ENCODE measurements at regions not wholly inside any gene's neighbourhood (a gene's known extent, or its start where the extent isn't known, plus 50 kb on each side); places are given as distances from the start of the nearest gene placed in this dataset.

- in situ Hi-C loops (cut with MboI; ENCODE audit: low pct_ligation_motif_present in 1 of 4, low pct_unique_long_range_greater_than_20kb in 1 of 4, low sequenced_read_pairs in 3 of 4) (no loop called here), intact Hi-C loops (cut with DNase I; ENCODE audit: low total_unique reads) (no loop called here)
- Histone ChIP-seq H3K4me3 (no peak overlapping the region), H3K4me1 (peaks cover 0 to 10% (median 5%) of the 10 kb centered on the region in 4 donors), H3K9me3 (no peaks in the 10 kb centered on the region), H3K27me3 (peaks cover 50% of the 10 kb centered on the region), H3K36me3 (no peaks in the 10 kb centered on the region), H3K27ac (no peak overlapping the region)
- TF ChIP-seq POLR2A (IDR thresholded peaks at IDR 0.05) (no peak), POLR2AphosphoS5 (IDR thresholded peaks at IDR 0.05) (no peak), CTCF (IDR thresholded peaks at IDR 0.05) (no peak), EP300 (IDR thresholded peaks at IDR 0.05; ENCODE audit: low read depth) (no peak)
- 68 to 80% methylated on average over 3 to 14 of the region's 14 CpGs for WGBS, 2 donors (ENCODE audit: low coverage in 1 of 2)
- no peak for DNase-seq
Measured at GRCh38 chr2:888906-889566, 61.6 kb upstream of the SNTG2 start.

GRCh38 chr2:888211-888801 lies 62.3 kb upstream of the SNTG2 start:
- H3K4me3 ChIP-seq = no peak overlapping the region
- peaks cover 0 to 12% (median 10%) of the 10 kb centered on the region in 4 donors for H3K4me1 ChIP-seq
- no peaks in the 10 kb centered on the region for H3K9me3 ChIP-seq
- H3K27me3 ChIP-seq = peaks cover 57% of the 10 kb centered on the region
- no peak overlapping the region for H3K27ac ChIP-seq
- in situ Hi-C loops (cut with MboI; ENCODE audit: low pct_ligation_motif_present in 1 of 4, low pct_unique_long_range_greater_than_20kb in 1 of 4, low sequenced_read_pairs in 3 of 4) = no loop called here
- no peaks in the 10 kb centered on the region for H3K36me3 ChIP-seq
- intact Hi-C loops (cut with DNase I; ENCODE audit: low total_unique reads) = no loop called here
- no peak for DNase-seq
- 50 to 77% methylated on average over 2 to 13 of the region's 13 CpGs for WGBS, 2 donors (ENCODE audit: low coverage in 1 of 2)
- TF ChIP-seq POLR2A (IDR thresholded peaks at IDR 0.05) (no peak), CTCF (IDR thresholded peaks at IDR 0.05) (no peak), POLR2AphosphoS5 (IDR thresholded peaks at IDR 0.05) (no peak), EP300 (IDR thresholded peaks at IDR 0.05; ENCODE audit: low read depth) (no peak)

GRCh38 chr2:887639-888038 lies 63.0 kb upstream of the SNTG2 start:
- H3K27ac ChIP-seq = no peak overlapping the region
- H3K4me1 ChIP-seq = peaks cover 0 to 12% (median 10%) of the 10 kb centered on the region in 4 donors
- intact Hi-C loops (cut with DNase I; ENCODE audit: low total_unique reads) (no loop called here), in situ Hi-C loops (cut with MboI; ENCODE audit: low pct_ligation_motif_present in 1 of 4, low pct_unique_long_range_greater_than_20kb in 1 of 4, low sequenced_read_pairs in 3 of 4) (no loop called here)
- H3K36me3 ChIP-seq = no peaks in the 10 kb centered on the region
- TF ChIP-seq CTCF (IDR thresholded peaks at IDR 0.05) = no peak
- no peak for TF ChIP-seq EP300 (IDR thresholded peaks at IDR 0.05; ENCODE audit: low read depth)
- no peak for TF ChIP-seq POLR2AphosphoS5 (IDR thresholded peaks at IDR 0.05)
- TF ChIP-seq POLR2A (IDR thresholded peaks at IDR 0.05) = no peak
- no peak overlapping the region for H3K4me3 ChIP-seq
- H3K27me3 ChIP-seq = peaks cover 59% of the 10 kb centered on the region
- DNase-seq = no peak
- 65% methylated on average over 6 of the region's 6 CpGs; no CpG with 5 or more reads in 1 of the 2 donors for WGBS, 2 donors (ENCODE audit: low coverage in 1 of 2)
- H3K9me3 ChIP-seq = no peaks in the 10 kb centered on the region

- no peak for DNase-seq
- TF ChIP-seq POLR2A (IDR thresholded peaks at IDR 0.05) = no peak
- intact Hi-C loops (cut with DNase I; ENCODE audit: low total_unique reads) = no loop called here
Measured at GRCh38 chr2:886072-887022, 64.3 kb upstream of the SNTG2 start.

More at GRCh38 chr2:886072-887022, 64.3 kb upstream of the SNTG2 start:
- H3K4me3 ChIP-seq = no peak overlapping the region
- H3K36me3 ChIP-seq = no peaks in the 10 kb centered on the region
- no peaks in the 10 kb centered on the region for H3K9me3 ChIP-seq
- peaks cover 72% of the 10 kb centered on the region for H3K27me3 ChIP-seq
- peaks cover 0 to 12% (median 10%) of the 10 kb centered on the region in 4 donors for H3K4me1 ChIP-seq
- in situ Hi-C loops (cut with MboI; ENCODE audit: low pct_ligation_motif_present in 1 of 4, low pct_unique_long_range_greater_than_20kb in 1 of 4, low sequenced_read_pairs in 3 of 4) = no loop called here
- H3K27ac ChIP-seq = no peak overlapping the region
- 47 to 78% methylated on average over 3 to 34 of the region's 34 CpGs for whole genome bisulfite sequencing, 2 donors (ENCODE audit: low coverage in 1 of 2)
